H9 (cell line): ENCODE measurements at regions not wholly inside any gene's neighbourhood (a gene's known extent, or its start where the extent isn't known, plus 50 kb on each side); places are given as distances from the start of the nearest gene placed in this dataset.

Source experiments
- DNase-seq: peaks from one replicate; pipeline ENCODE4 v3.0.0-alpha.2; 2017
- H2AFZ ChIP-seq: one replicate; pipeline ENCODE4 v1.6.1; 2013; ENCODE audit warnings: mild to moderate bottlenecking, low read length, control low read depth, moderate library complexity
- H2AK5ac ChIP-seq: 2 replicates; pipeline ENCODE4 v1.6.1; 2013; ENCODE audit warnings: low read length, control low read depth, mixed read lengths; ENCODE audit not compliant: insufficient read length
- H2BK120ac ChIP-seq: one replicate; pipeline ENCODE4 v1.6.1; 2013; ENCODE audit warnings: low read depth, mild to moderate bottlenecking, low read length, control low read depth, inconsistent platforms; ENCODE audit not compliant: poor library complexity, severe bottlenecking
- H2BK12ac ChIP-seq: 2 replicates; pipeline ENCODE4 v1.6.1; 2013; ENCODE audit warnings: low read length, control low read depth, mixed read lengths, low read depth; ENCODE audit not compliant: insufficient read length
- H2BK15ac ChIP-seq: 2 replicates; pipeline ENCODE4 v1.6.1; 2013; ENCODE audit warnings: low read depth, low read length, control low read depth
- H2BK20ac ChIP-seq: one replicate; pipeline ENCODE4 v1.6.1; 2013; ENCODE audit warnings: low read depth, mild to moderate bottlenecking, low read length, control low read depth, inconsistent platforms; ENCODE audit not compliant: poor library complexity, severe bottlenecking
- H2BK5ac ChIP-seq: 2 replicates; pipeline ENCODE4 v1.6.1; 2013; ENCODE audit warnings: low read length, control low read depth, mixed read lengths; ENCODE audit not compliant: insufficient read length
- H3K14ac ChIP-seq: 2 replicates; pipeline ENCODE4 v1.6.1; 2013; ENCODE audit warnings: low read length, control low read depth; ENCODE audit not compliant: insufficient read depth
- H3K18ac ChIP-seq: 2 replicates; pipeline ENCODE4 v1.6.1; 2013; ENCODE audit warnings: low read depth, mild to moderate bottlenecking, mixed read lengths, low read length, control low read depth; ENCODE audit not compliant: insufficient read length
- H3K23ac ChIP-seq: 2 replicates; pipeline ENCODE4 v1.6.1; 2013; ENCODE audit warnings: low read length, control low read depth, mixed read lengths, low read depth; ENCODE audit not compliant: insufficient read length
- H3K23me2 ChIP-seq: 2 replicates; pipeline ENCODE4 v1.6.1; 2013; ENCODE audit warnings: low read depth, mild to moderate bottlenecking, mixed read lengths, low read length, control low read depth; ENCODE audit not compliant: insufficient read length, poor library complexity, severe bottlenecking
- H3K27ac ChIP-seq: 2 replicates; pipeline ENCODE4 v1.5.1; 2013; ENCODE audit warnings: low read length, control low read depth, mixed read lengths, low read depth; ENCODE audit not compliant: insufficient read length
- H3K27me3 ChIP-seq: 2 replicates; pipeline ENCODE4 v1.6.1; 2013; ENCODE audit warnings: low read length, control low read depth, inconsistent platforms; ENCODE audit not compliant: insufficient read depth
- H3K4ac ChIP-seq: 2 replicates; pipeline ENCODE4 v1.6.1; 2013; ENCODE audit warnings: low read depth, mild to moderate bottlenecking, control low read depth, inconsistent platforms, low read length, moderate library complexity
- H3K4me1 ChIP-seq: 2 replicates; pipeline ENCODE4 v1.6.1; 2013; ENCODE audit warnings: low read length, control low read depth, inconsistent platforms; ENCODE audit not compliant: insufficient read depth
- H3K4me2 ChIP-seq: 2 replicates; pipeline ENCODE4 v1.6.1; 2013; ENCODE audit warnings: low read length, control low read depth, mixed read lengths; ENCODE audit not compliant: insufficient read length, insufficient read depth
- H3K56ac ChIP-seq: 2 replicates; pipeline ENCODE4 v1.6.1; 2013; ENCODE audit warnings: low read depth, mild to moderate bottlenecking, mixed read lengths, low read length, control low read depth; ENCODE audit not compliant: insufficient read length
- H3K79me1 ChIP-seq: 2 replicates; pipeline ENCODE4 v1.6.1; 2013; ENCODE audit warnings: low read depth, mild to moderate bottlenecking, moderate library complexity, low read length, control low read depth, inconsistent platforms; ENCODE audit not compliant: insufficient read depth, poor library complexity, severe bottlenecking
- H3K79me2 ChIP-seq: 2 replicates; pipeline ENCODE4 v1.6.1; 2013; ENCODE audit warnings: low read length, control low read depth, inconsistent platforms; ENCODE audit not compliant: insufficient read depth
- H3K9ac ChIP-seq: 2 replicates; pipeline ENCODE4 v1.6.1; 2013; ENCODE audit warnings: low read length, control low read depth, mixed read lengths; ENCODE audit not compliant: insufficient read length; ENCODE audit errors: extremely low read depth
- H3K9me3 ChIP-seq: one replicate; pipeline ENCODE4 v1.6.1; 2013; ENCODE audit warnings: low read depth, low read length, inconsistent platforms; ENCODE audit not compliant: control insufficient read depth
- H3T11ph ChIP-seq: one replicate; pipeline ENCODE4 v1.6.1; 2013; ENCODE audit warnings: mild to moderate bottlenecking, low read length, control low read depth, inconsistent platforms
- H4K20me1 ChIP-seq: one replicate; pipeline ENCODE4 v1.6.1; 2013; ENCODE audit not compliant: control insufficient read depth, insufficient read length, insufficient read depth
- H4K5ac ChIP-seq: 2 replicates; pipeline ENCODE4 v1.6.1; 2013; ENCODE audit warnings: low read depth, mild to moderate bottlenecking, mixed read lengths, low read length, control low read depth; ENCODE audit not compliant: insufficient read length
- H4K8ac ChIP-seq: replicated peaks from 2 replicates; pipeline ENCODE4 v1.6.1; 2013; ENCODE audit warnings: low read length, control low read depth, mixed read lengths, low read depth; ENCODE audit not compliant: insufficient read length
- H4K91ac ChIP-seq: 2 replicates; pipeline ENCODE4 v1.6.1; 2013; ENCODE audit warnings: low read depth, mild to moderate bottlenecking, moderate library complexity, mixed read lengths, low read length, control low read depth; ENCODE audit not compliant: insufficient read length
- H3K27ac Mint-ChIP-seq, 3 experiments: 2 replicates in 2 of 3; 3 replicates in 1 of 3; pipeline ENCODE4 v1.8.0; 2020 to 2021; ENCODE audit warnings: mixed read lengths in 3 of 3, mild to moderate bottlenecking in 1 of 3, moderate library complexity in 1 of 3
- H3K27me3 Mint-ChIP-seq: 2 replicates; pipeline ENCODE4 v1.8.0; 2021; ENCODE audit warnings: low read depth, mild to moderate bottlenecking, moderate library complexity, mixed read lengths
- H3K36me3 Mint-ChIP-seq, 3 experiments: 2 replicates in 2 of 3; 3 replicates in 1 of 3; pipeline ENCODE4 v1.8.0; 2020 to 2021; ENCODE audit warnings: low read depth in 3 of 3, mixed read lengths in 3 of 3; ENCODE audit not compliant: insufficient read depth in 1 of 3
- H3K4me1 Mint-ChIP-seq, 2 experiments: 2 replicates each; pipeline ENCODE4 v1.8.0; 2020; ENCODE audit warnings: mixed read lengths in 2 of 2
- H3K4me3 Mint-ChIP-seq, 2 experiments: 2 replicates in 1 of 2; 3 replicates in 1 of 2; pipeline ENCODE4 v1.8.0; 2020 to 2021; ENCODE audit warnings: mild to moderate bottlenecking in 2 of 2, mixed read lengths in 2 of 2, moderate library complexity in 1 of 2
- H3K9me3 Mint-ChIP-seq, 2 experiments: 2 replicates in 1 of 2; 3 replicates in 1 of 2; pipeline ENCODE4 v1.8.0; 2020; ENCODE audit warnings: mild to moderate bottlenecking in 2 of 2, mixed read lengths in 2 of 2, moderate library complexity in 1 of 2
- CTCF ChIP-seq: fragments of 200-600 bp; sonication (generic); conservative IDR thresholded peaks from 3 replicates; pipeline ENCODE4 v1.8.0; 2021; ENCODE audit warnings: antibody characterized with exemption, mild to moderate bottlenecking
- WGBS: extraction: QIAGEN DNeasy Blood & Tissue Kit; methylation state at CpG from one replicate; pipeline ENCODE4 v1.1.7; 2013; ENCODE audit warnings: missing lambda C conversion rate, low lambda C conversion rate, mixed read lengths; ENCODE audit not compliant: insufficient read length; ENCODE audit errors: extremely low coverage; 5-methylcytosine and 5-hydroxymethylcytosine counted together

- no peak overlapping the region for H2BK5ac ChIP-seq
- no peaks in the 10 kb centered on the region for H3K79me1 ChIP-seq
- H3K9me3 ChIP-seq: no peaks in the 10 kb centered on the region
- Mint-ChIP-seq H3K4me1 (peaks cover 7 to 8% of the 10 kb centered on the region in 2 experiments), H3K27me3 (no peaks in the 10 kb centered on the region), H3K4me3 (no peak overlapping the region), H3K27ac (no peak overlapping the region), H3K9me3 (no peaks in the 10 kb centered on the region), H3K36me3 (no peaks in the 10 kb centered on the region)
- H2AK5ac ChIP-seq: no peak overlapping the region
- no peak overlapping the region for H4K8ac ChIP-seq
- H3K18ac ChIP-seq: no peak overlapping the region
- no peak overlapping the region for H2AFZ ChIP-seq
- H3T11ph ChIP-seq: no peak overlapping the region
- H3K9ac ChIP-seq: no peak overlapping the region
- no peaks in the 10 kb centered on the region for H3K79me2 ChIP-seq
- H3K56ac ChIP-seq: no peak overlapping the region
- no peaks in the 10 kb centered on the region for H3K23me2 ChIP-seq
- no peak for DNase-seq
- H4K20me1 ChIP-seq: no peaks in the 10 kb centered on the region
- no peaks in the 10 kb centered on the region for H3K4me1 ChIP-seq
- H3K4me2 ChIP-seq: no peak overlapping the region
- no peak overlapping the region for H3K23ac ChIP-seq
- H2BK20ac ChIP-seq: no peak overlapping the region
- H3K4ac ChIP-seq: no peak overlapping the region
- H2BK120ac ChIP-seq: no peak overlapping the region
- no peak overlapping the region for H3K14ac ChIP-seq
- H2BK15ac ChIP-seq: no peak overlapping the region
- H4K5ac ChIP-seq: no peak overlapping the region
- H4K91ac ChIP-seq: no peak overlapping the region
- H3K27me3 ChIP-seq: no peaks in the 10 kb centered on the region
- no CpG with 5 or more reads among the region's 1 CpG for WGBS
- H2BK12ac ChIP-seq: no peak overlapping the region
- TF ChIP-seq CTCF: no peak
- H3K27ac ChIP-seq: no peak overlapping the region
These were observed 197.8 kb upstream of the KITLG start for GRCh38 chr12:88778064-88778463.
